Activated B cell treated with CpG ODN at 0.5 μM for 24 hours (primary cell): ENCODE measurements at regions not wholly inside any gene's neighbourhood (a gene's known extent, or its start where the extent isn't known, plus 50 kb on each side); places are given as distances from the start of the nearest gene placed in this dataset.

Experiments
- ATAC-seq: fragments of 200-7000 bp; cut with Tn5 transposase; one replicate; pipeline ENCODE4 v1.10.0; 2021; ENCODE audit warnings: low read depth, mild to moderate bottlenecking, moderate library complexity
- CTCF ChIA-PET: fragments of 350-600 bp; sonication (Branson Sonifier 250); formaldehyde crosslinking; loops from one replicate; lab custom pipeline; 2021; ENCODE audit warnings: antibody characterized with exemption; lab: Charles Lee
- POLR2A ChIA-PET: fragments of 350-600 bp; sonication (Branson Sonifier 250); formaldehyde crosslinking; loops from one replicate; lab custom pipeline; 2021; ENCODE audit warnings: antibody characterized with exemption; lab: Charles Lee
- DNase-seq: peaks from one replicate; pipeline ENCODE4 v3.0.0; 2022
- H3K27ac Mint-ChIP-seq: one replicate; pipeline ENCODE4 v1.8.0; 2020; ENCODE audit warnings: mixed read lengths
- H3K27me3 Mint-ChIP-seq: one replicate; pipeline ENCODE4 v1.8.0; 2021; ENCODE audit warnings: mixed read lengths
- H3K36me3 Mint-ChIP-seq: one replicate; pipeline ENCODE4 v1.8.0; 2021; ENCODE audit warnings: low read depth, mixed read lengths
- H3K4me1 Mint-ChIP-seq: one replicate; pipeline ENCODE4 v1.8.0; 2021; ENCODE audit warnings: mixed read lengths
- H3K4me3 Mint-ChIP-seq: one replicate; pipeline ENCODE4 v1.8.0; 2020; ENCODE audit warnings: mild to moderate bottlenecking, mixed read lengths
- H3K9me3 Mint-ChIP-seq: one replicate; pipeline ENCODE4 v1.8.0; 2020; ENCODE audit warnings: mixed read lengths
- intact Hi-C: fragments of 100-400 bp; cut with micrococcal nuclease; formaldehyde crosslinking; loops from one replicate; pipeline ENCODE4 v1.15.1; 2024
- TF ChIP-seq, protein P1 (sequence below): fragments of 200-600 bp; IDR thresholded peaks from one replicate; pipeline ENCODE4 v1.8.0; 2022; ENCODE audit warnings: antibody characterized with exemption, mild to moderate bottlenecking

DNA sequence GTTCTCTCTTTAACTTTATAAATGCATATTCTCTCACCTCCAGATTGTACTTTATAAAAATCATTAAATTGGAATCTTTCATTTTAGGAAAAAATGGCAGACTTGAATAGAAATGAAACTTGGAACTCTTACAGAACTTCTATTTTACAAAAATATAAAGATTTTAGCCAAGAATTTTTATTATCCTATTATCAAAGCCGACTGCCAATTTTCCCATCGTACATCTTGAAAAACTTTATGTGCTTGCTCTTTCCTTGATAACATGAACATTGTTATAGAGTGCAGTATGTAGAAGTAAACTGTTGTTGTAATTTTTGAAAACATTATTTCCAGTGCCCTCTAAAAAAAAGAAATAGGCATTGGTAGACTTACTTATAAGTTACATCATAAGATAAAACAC, 475.7 kb upstream of the REG3G start:
- Mint-ChIP-seq H3K27ac (no peak overlapping the region), H3K4me1 (no peaks in the 10 kb centered on the region), H3K9me3 (peaks cover 7% of the 10 kb centered on the region), H3K36me3 (no peaks in the 10 kb centered on the region), H3K27me3 (no peaks in the 10 kb centered on the region), H3K4me3 (no peak overlapping the region)
- no peak for DNase-seq
- CTCF ChIA-PET, result no interaction called here
- TF ChIP-seq, protein P1, sequence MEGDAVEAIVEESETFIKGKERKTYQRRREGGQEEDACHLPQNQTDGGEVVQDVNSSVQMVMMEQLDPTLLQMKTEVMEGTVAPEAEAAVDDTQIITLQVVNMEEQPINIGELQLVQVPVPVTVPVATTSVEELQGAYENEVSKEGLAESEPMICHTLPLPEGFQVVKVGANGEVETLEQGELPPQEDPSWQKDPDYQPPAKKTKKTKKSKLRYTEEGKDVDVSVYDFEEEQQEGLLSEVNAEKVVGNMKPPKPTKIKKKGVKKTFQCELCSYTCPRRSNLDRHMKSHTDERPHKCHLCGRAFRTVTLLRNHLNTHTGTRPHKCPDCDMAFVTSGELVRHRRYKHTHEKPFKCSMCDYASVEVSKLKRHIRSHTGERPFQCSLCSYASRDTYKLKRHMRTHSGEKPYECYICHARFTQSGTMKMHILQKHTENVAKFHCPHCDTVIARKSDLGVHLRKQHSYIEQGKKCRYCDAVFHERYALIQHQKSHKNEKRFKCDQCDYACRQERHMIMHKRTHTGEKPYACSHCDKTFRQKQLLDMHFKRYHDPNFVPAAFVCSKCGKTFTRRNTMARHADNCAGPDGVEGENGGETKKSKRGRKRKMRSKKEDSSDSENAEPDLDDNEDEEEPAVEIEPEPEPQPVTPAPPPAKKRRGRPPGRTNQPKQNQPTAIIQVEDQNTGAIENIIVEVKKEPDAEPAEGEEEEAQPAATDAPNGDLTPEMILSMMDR, result no peak
- no peak for ATAC-seq
- POLR2A ChIA-PET, result no interaction called here
- intact Hi-C loops, result no loop called here

DNA sequence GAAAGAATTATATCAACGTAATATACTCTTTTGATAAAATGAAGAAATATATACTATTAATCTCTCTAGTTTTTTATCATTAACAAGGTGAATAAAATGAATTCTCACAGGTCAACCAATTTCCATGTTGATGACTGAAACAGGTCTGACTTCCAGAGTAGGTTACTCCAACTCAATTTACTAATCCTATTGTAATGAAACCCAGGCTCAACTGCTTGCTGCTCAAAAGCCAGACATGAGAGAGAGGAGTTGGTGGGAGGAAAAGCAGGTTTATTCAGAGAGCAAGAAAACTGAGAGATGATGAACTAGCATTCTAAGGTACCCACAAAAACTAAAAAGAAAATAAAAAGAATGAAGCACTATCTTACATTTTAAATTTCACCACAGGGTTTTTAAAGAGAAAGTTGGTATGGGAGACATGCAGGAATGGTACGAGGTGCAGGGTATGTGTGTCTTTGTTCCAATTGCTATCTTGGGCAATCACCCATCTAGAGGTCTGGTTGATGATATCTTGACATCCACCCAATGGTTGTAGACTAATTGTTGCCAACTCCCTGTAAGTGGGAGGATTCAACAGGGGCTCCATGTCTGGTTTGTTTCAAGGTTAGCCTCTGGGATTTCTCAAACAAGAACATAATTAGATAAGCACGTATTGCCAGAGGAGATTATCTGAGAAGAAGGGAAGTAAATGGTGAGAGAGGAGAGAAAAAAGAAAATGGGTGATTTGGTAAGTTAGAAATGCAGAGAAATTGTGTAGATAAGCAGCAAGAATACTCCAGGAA, 471.4 kb upstream of the REG3G start:
- Mint-ChIP-seq H3K9me3 (peaks cover 12% of the 10 kb centered on the region), H3K4me1 (no peaks in the 10 kb centered on the region), H3K4me3 (no peak overlapping the region), H3K27ac (no peak overlapping the region), H3K36me3 (no peaks in the 10 kb centered on the region), H3K27me3 (no peaks in the 10 kb centered on the region)
- intact Hi-C loops, result no loop called here
- ChIA-PET POLR2A (no interaction called here), CTCF (no interaction called here)
- TF ChIP-seq, protein P1, result no peak
- ATAC-seq, result no peak
- no peak for DNase-seq

DNA sequence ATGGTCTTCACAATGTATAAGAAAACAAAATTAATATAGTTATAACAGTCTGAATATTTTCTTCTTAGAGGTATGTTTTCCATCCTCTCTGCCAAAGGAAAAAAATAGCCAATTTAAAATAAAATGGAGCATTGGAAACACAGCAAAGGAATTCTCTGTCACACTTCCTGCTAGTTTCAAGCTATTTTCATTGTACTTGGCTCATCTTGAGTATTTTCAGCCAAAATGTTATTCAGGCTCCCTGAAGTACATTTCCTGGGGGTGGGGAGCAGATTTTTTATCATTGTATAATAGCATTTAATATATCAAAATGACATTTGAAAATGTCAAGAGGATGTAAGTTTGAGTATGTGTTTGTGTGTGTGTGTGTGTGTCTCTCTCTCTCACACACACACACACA, 463.6 kb upstream of the REG3G start:
- Mint-ChIP-seq H3K9me3 (peaks cover 4% of the 10 kb centered on the region), H3K27ac (no peak overlapping the region), H3K27me3 (no peaks in the 10 kb centered on the region), H3K4me1 (no peaks in the 10 kb centered on the region), H3K36me3 (no peaks in the 10 kb centered on the region), H3K4me3 (no peak overlapping the region)
- DNase-seq (no peak), ATAC-seq (no peak)
- intact Hi-C loops, result no loop called here
- TF ChIP-seq, protein P1, result no peak
- POLR2A ChIA-PET, result no interaction called here
- CTCF ChIA-PET, result no interaction called here

DNA sequence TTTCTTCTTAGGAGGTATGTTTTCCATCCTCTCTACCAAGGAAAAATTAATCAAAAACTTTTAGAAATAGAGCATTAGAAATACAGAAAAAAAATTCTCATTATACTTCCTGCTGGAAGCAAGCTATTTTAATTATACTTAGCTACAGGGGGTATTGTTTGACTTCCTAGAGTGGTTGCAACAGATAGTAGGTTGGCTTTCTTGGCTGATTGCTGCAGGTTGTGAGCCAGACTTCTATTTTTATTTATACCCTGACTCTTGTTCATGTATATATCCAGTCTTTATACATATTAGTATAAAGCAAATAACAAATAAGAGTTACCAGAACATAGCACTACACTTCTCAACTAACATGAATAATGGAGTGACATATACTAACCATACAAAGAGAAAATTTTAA, 460.8 kb upstream of the REG3G start:
- intact Hi-C loops, result no loop called here
- TF ChIP-seq, protein P1, result no peak
- DNase-seq (no peak), ATAC-seq (no peak)
- CTCF ChIA-PET, result no interaction called here
- POLR2A ChIA-PET, result no interaction called here
- no peak overlapping the region for H3K27ac Mint-ChIP-seq
- H3K4me1 Mint-ChIP-seq, result no peaks in the 10 kb centered on the region
- H3K4me3 Mint-ChIP-seq, result no peak overlapping the region
- H3K9me3 Mint-ChIP-seq, result peaks cover 7% of the 10 kb centered on the region
- H3K36me3 Mint-ChIP-seq, result no peaks in the 10 kb centered on the region
- H3K27me3 Mint-ChIP-seq, result no peaks in the 10 kb centered on the region

DNA sequence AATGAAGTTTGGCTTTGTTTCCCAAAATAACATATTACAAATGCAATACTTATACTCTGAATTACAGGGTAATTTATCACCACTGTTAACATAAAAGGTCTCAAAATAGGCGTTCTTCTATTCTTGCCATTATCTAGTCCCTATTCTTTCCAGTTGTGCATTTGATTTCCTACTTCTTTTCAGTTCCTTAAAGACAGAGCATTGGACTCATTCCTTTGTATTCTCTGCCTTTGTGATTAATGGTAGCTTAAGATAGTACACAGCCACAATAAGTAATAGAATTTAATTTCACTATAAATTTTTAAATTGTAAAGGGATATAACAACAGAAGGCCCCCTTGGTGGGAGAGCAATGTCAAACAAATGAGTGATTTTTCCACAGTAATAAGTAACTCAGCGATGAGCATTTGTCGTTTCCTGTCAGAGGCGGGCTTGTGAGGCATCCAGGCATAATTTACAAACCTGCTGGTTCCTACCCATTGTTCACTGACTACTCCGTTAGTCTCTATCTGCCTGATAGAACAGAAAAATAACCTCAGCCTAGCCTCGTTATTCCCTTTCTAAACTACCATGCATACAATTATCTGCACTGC, 456.6 kb upstream of the REG3G start:
- Mint-ChIP-seq H3K27me3 (no peaks in the 10 kb centered on the region), H3K4me1 (no peaks in the 10 kb centered on the region), H3K27ac (no peak overlapping the region), H3K36me3 (no peaks in the 10 kb centered on the region), H3K9me3 (peaks cover 14% of the 10 kb centered on the region), H3K4me3 (no peak overlapping the region)
- no peak for ATAC-seq
- intact Hi-C loops, result no loop called here
- no peak for DNase-seq
- TF ChIP-seq, protein P1, result no peak
- POLR2A ChIA-PET, result no interaction called here
- CTCF ChIA-PET, result no interaction called here
